ENCODE measurements at regions not wholly inside any gene's neighbourhood (a gene's known extent, or its start where the extent isn't known, plus 50 kb on each side); places are given as distances from the start of the nearest gene placed in this dataset.

- H3K27ac ChIP-seq: no peak overlapping the region
- no peak for TF ChIP-seq CTCF (IDR thresholded peaks at IDR 0.05)
- no peaks in the 10 kb centered on the region for H3K36me3 ChIP-seq
- H3K4me1 ChIP-seq: no peaks in the 10 kb centered on the region
- intact Hi-C loops (cut with DNase I): no loop called here
- no peak for DNase-seq
- no peak overlapping the region for H3K9ac ChIP-seq (ENCODE audit: low read depth in 2 of 2, low read length in 2 of 2)
- H3K27me3 ChIP-seq: no peaks in the 10 kb centered on the region
- no peaks in the 10 kb centered on the region for H3K9me3 ChIP-seq
- no peak overlapping the region for H3K4me3 ChIP-seq
Measured at GRCh38 chr6:112486454-112486853, 139.3 kb downstream of the RFPL4B start.

- no peak for DNase-seq
- no peaks in the 10 kb centered on the region for H3K36me3 ChIP-seq
- no peak overlapping the region for H3K27ac ChIP-seq
- no peaks in the 10 kb centered on the region for H3K4me1 ChIP-seq
- no peak for TF ChIP-seq CTCF (IDR thresholded peaks at IDR 0.05)
- no peaks in the 10 kb centered on the region for H3K9me3 ChIP-seq
- H3K4me3 ChIP-seq: no peak overlapping the region
- H3K9ac ChIP-seq (ENCODE audit: low read depth in 2 of 2, low read length in 2 of 2): no peak overlapping the region
- H3K27me3 ChIP-seq: no peaks in the 10 kb centered on the region
- intact Hi-C loops (cut with DNase I): no loop called here
Measured at GRCh38 chr6:112488238-112488637, 141.1 kb downstream of the RFPL4B start.

GRCh38 chr6:112501705-112502104 is 154.6 kb downstream of the RFPL4B start:
- intact Hi-C loops (cut with DNase I): no loop called here
- Histone ChIP-seq H3K27me3 (no peaks in the 10 kb centered on the region), H3K9ac (ENCODE audit: low read depth in 2 of 2, low read length in 2 of 2) (no peak overlapping the region), H3K4me3 (no peak overlapping the region), H3K9me3 (no peaks in the 10 kb centered on the region), H3K27ac (no peak overlapping the region), H3K36me3 (no peaks in the 10 kb centered on the region), H3K4me1 (no peaks in the 10 kb centered on the region)
- no peak for DNase-seq
- no peak for TF ChIP-seq CTCF (IDR thresholded peaks at IDR 0.05)

- no peaks in the 10 kb centered on the region for H3K27me3 ChIP-seq
- H3K9me3 ChIP-seq: no peaks in the 10 kb centered on the region
- H3K9ac ChIP-seq (ENCODE audit: low read depth in 2 of 2, low read length in 2 of 2): no peak overlapping the region
- intact Hi-C loops (cut with DNase I): no loop called here
- no peak overlapping the region for H3K27ac ChIP-seq
- DNase-seq: no peak
- no peak overlapping the region for H3K4me3 ChIP-seq
- H3K36me3 ChIP-seq: no peaks in the 10 kb centered on the region
- no peaks in the 10 kb centered on the region for H3K4me1 ChIP-seq
- no peak for TF ChIP-seq CTCF (IDR thresholded peaks at IDR 0.05)
Measured at GRCh38 chr6:112502351-112503090, 155.4 kb downstream of the RFPL4B start.

- no peak overlapping the region for H3K27ac ChIP-seq
- no peaks in the 10 kb centered on the region for H3K9me3 ChIP-seq
- DNase-seq: no peak
- no peaks in the 10 kb centered on the region for H3K4me1 ChIP-seq
- intact Hi-C loops (cut with DNase I): no loop called here
- no peak for TF ChIP-seq CTCF (IDR thresholded peaks at IDR 0.05)
- H3K27me3 ChIP-seq: no peaks in the 10 kb centered on the region
- no peak overlapping the region for H3K4me3 ChIP-seq
- H3K36me3 ChIP-seq: no peaks in the 10 kb centered on the region
- no peak overlapping the region for H3K9ac ChIP-seq (ENCODE audit: low read depth in 2 of 2, low read length in 2 of 2)
Measured at GRCh38 chr6:112503091-112503596, 156.0 kb downstream of the RFPL4B start.
